IPS-NIHi7 (cell line): ENCODE measurements at regions not wholly inside any gene's neighbourhood (a gene's known extent, or its start where the extent isn't known, plus 50 kb on each side); places are given as distances from the start of the nearest gene placed in this dataset.

Experiments used
- DNase-seq: peaks from one replicate; pipeline ENCODE4 v3.0.0; 2012; ENCODE audit warnings: mixed read lengths; ENCODE audit errors: extremely low spot score

GRCh38 chr20:24334830-24335229, 134.6 kb upstream of the SYNDIG1 start:
- no peak for DNase-seq

- DNase-seq, result no peak
These were observed 136.5 kb upstream of the SYNDIG1 start for GRCh38 chr20:24332956-24333355.

GRCh38 chr20:24331939-24332338, 137.5 kb upstream of the SYNDIG1 start:
- DNase-seq, result no peak

GRCh38 chr20:24328901-24329300, 140.5 kb upstream of the SYNDIG1 start:
- DNase-seq, result no peak

GRCh38 chr20:24321973-24322372, 147.5 kb upstream of the SYNDIG1 start:
- no peak for DNase-seq

GRCh38 chr20:24318569-24319352, 150.7 kb upstream of the SYNDIG1 start:
- no peak for DNase-seq

GRCh38 chr20:24317224-24317623, 152.2 kb upstream of the SYNDIG1 start:
- DNase-seq, result no peak

- no peak for DNase-seq
These were observed 152.7 kb upstream of the SYNDIG1 start for GRCh38 chr20:24316731-24317130.

GRCh38 chr20:24314053-24314452, 155.4 kb upstream of the SYNDIG1 start:
- DNase-seq, result no peak

GRCh38 chr20:24309596-24309995, 159.8 kb upstream of the SYNDIG1 start:
- DNase-seq, result no peak

GRCh38 chr20:24305371-24305770, 164.1 kb upstream of the SYNDIG1 start:
- DNase-seq, result no peak

GRCh38 chr20:24304291-24304690, 165.1 kb upstream of the SYNDIG1 start:
- no peak for DNase-seq

- no peak for DNase-seq
These were observed 165.8 kb upstream of the SYNDIG1 start for GRCh38 chr20:24303393-24304170.

GRCh38 chr20:24297993-24298392, 171.4 kb upstream of the SYNDIG1 start:
- no peak for DNase-seq

- DNase-seq, result no peak
These were observed 172.8 kb upstream of the SYNDIG1 start for GRCh38 chr20:24296477-24297261.

- no peak for DNase-seq
These were observed 178.4 kb upstream of the SYNDIG1 start for GRCh38 chr20:24291014-24291413.

GRCh38 chr20:24289737-24290481, 179.5 kb upstream of the SYNDIG1 start:
- peak; percentile 41 for DNase-seq

- no peak for DNase-seq
These were observed 186.2 kb upstream of the SYNDIG1 start for GRCh38 chr20:24283186-24283585.

GRCh38 chr20:24277196-24277595, 192.2 kb upstream of the SYNDIG1 start:
- DNase-seq, result peak; percentile 36

GRCh38 chr20:24275946-24276705, 193.3 kb upstream of the SYNDIG1 start:
- DNase-seq, result no peak

GRCh38 chr20:24273251-24273650, 196.2 kb upstream of the SYNDIG1 start:
- DNase-seq, result no peak
